Spleen (tissue), 11 donors: ENCODE measurements at regions not wholly inside any gene's neighbourhood (a gene's known extent, or its start where the extent isn't known, plus 50 kb on each side); places are given as distances from the start of the nearest gene placed in this dataset.

Source experiments
- DNase-seq: peaks from one replicate; pipeline ENCODE4 v3.0.0-alpha.2; 2020
- H3K27ac ChIP-seq, 8 donors: fragments of 200-600 bp; sonication (generic) in 7 of 8; 1 replicate in 4 of 8; 2 replicates in 4 of 8; pipeline versions ENCODE4 v1.5.0 to v1.8.0; 2016 to 2021; ENCODE audit warnings: inconsistent platforms in 4 of 8, mild to moderate bottlenecking in 4 of 8, moderate library complexity in 1 of 8
- H3K27me3 ChIP-seq, 7 donors: fragments of 200-600 bp; sonication (generic) in 6 of 7; replicated peaks in 1 of 7; 1 replicate in 4 of 7; 2 replicates in 3 of 7; pipeline versions ENCODE4 v1.5.0 to v1.8.0; 2016 to 2021; ENCODE audit warnings: inconsistent platforms in 3 of 7, mild to moderate bottlenecking in 1 of 7
- H3K36me3 ChIP-seq, 6 donors: fragments of 200-600 bp; sonication (generic) in 5 of 6; 1 replicate in 4 of 6; 2 replicates in 2 of 6; pipeline versions ENCODE4 v1.5.0 to v1.8.0; 2016 to 2021; ENCODE audit warnings: inconsistent platforms in 2 of 6
- H3K4me1 ChIP-seq, 6 donors: fragments of 200-600 bp; sonication (generic) in 5 of 6; 1 replicate in 3 of 6; 2 replicates in 3 of 6; pipeline versions ENCODE4 v1.5.0 to v1.8.0; 2016 to 2021; ENCODE audit warnings: inconsistent platforms in 3 of 6
- H3K4me3 ChIP-seq, 8 donors: fragments of 200-600 bp; sonication (generic) in 7 of 8; 1 replicate in 4 of 8; 2 replicates in 4 of 8; pipeline versions ENCODE4 v1.5.0 to v1.8.0; 2016 to 2021; ENCODE audit warnings: inconsistent platforms in 4 of 8, mild to moderate bottlenecking in 4 of 8, moderate library complexity in 2 of 8
- H3K9me3 ChIP-seq, 8 donors: fragments of 200-600 bp; sonication (generic) in 7 of 8; 1 replicate in 4 of 8; 2 replicates in 4 of 8; pipeline versions ENCODE4 v1.5.0 to v1.8.0; 2016 to 2021; ENCODE audit warnings: inconsistent platforms in 4 of 8
- CTCF ChIP-seq, 11 experiments: fragments of 200-600 bp in 7 of 11; fragments of 450-650 bp in 4 of 11; sonication (generic) in 4 of 11; IDR thresholded peaks in 8 of 11; conservative IDR thresholded peaks in 3 of 11; 1 replicate in 7 of 11; 2 replicates in 4 of 11; pipeline versions ENCODE4 v1.4.0 to v1.8.0; 2016 to 2021; ENCODE audit warnings: antibody characterized with exemption in 11 of 11, inconsistent platforms in 4 of 11, mild to moderate bottlenecking in 1 of 11
- POLR2A ChIP-seq, 3 donors: fragments of 450-650 bp; IDR thresholded peaks; one replicate each; pipeline ENCODE4 v1.5.1; 2017; ENCODE audit warnings: antibody characterized with exemption in 3 of 3, mild to moderate bottlenecking in 1 of 3
- POLR2AphosphoS5 ChIP-seq, 3 donors: sonication (generic); formaldehyde crosslinking; IDR thresholded peaks; one replicate each; pipeline ENCODE4 v1.5.1; 2017; ENCODE audit warnings: antibody characterized with exemption in 3 of 3
- WGBS, 5 donors: extraction: QIAGEN DNeasy Blood & Tissue Kit in 3 of 5; methylation state at CpG; one replicate each; pipeline versions ENCODE4 v1.1.5 to v1.1.7; 2013 to 2018; 5-methylcytosine and 5-hydroxymethylcytosine counted together
- intact Hi-C: fragments of 100-400 bp; cut with DNase I; formaldehyde crosslinking; loops from one replicate; pipeline ENCODE4 v1.15.0; 2023; ENCODE audit warnings: low total_unique reads
- donor health status: healthy with polysubstance abuse.
- donor health status: DM: no; HTN: no; CAD: no; lungs with moderate emphysema.
- donor health status: DM: no; HTN: no; CAD: no.
- donor health status: Bipolar disorder and iron deficiency.
- donor health status: healthy.
- donor health status: DM: no; HTN: no; CAD: no.
- donor health status: DM: yes; HTN: yes; CAD: no.

GRCh38 chr13:83183439-83184149, 698.7 kb downstream of the SLITRK1 start:
- DNase-seq: no peak
- H3K36me3 ChIP-seq: no peaks in the 10 kb centered on the region
- no peaks in the 10 kb centered on the region for H3K27me3 ChIP-seq
- H3K27ac ChIP-seq: no peak overlapping the region
- no peaks in the 10 kb centered on the region for H3K4me1 ChIP-seq
- H3K4me3 ChIP-seq: no peak overlapping the region
- WGBS, 5 donors: 83 to 92% (median 90%) methylated on average over 8 to 14 of the region's 14 CpGs
- H3K9me3 ChIP-seq: peaks cover 0 to 39% (median 24%) of the 10 kb centered on the region in 8 donors
- intact Hi-C loops: no loop called here
- TF ChIP-seq CTCF (IDR thresholded peaks at IDR 0.05 in 8 of 11, conservative IDR thresholded peaks at IDR 0.05 in 3 of 11): no peak
- TF ChIP-seq POLR2AphosphoS5 (IDR thresholded peaks at IDR 0.05): no peak
- TF ChIP-seq POLR2A (IDR thresholded peaks at IDR 0.05): no peak

- intact Hi-C loops: no loop called here
- no peak for DNase-seq
Measured at GRCh38 chr13:83182845-83183244, 699.4 kb downstream of the SLITRK1 start.

GRCh38 chr13:83178008-83178407, 704.3 kb downstream of the SLITRK1 start:
- no peak overlapping the region for H3K27ac ChIP-seq
- H3K36me3 ChIP-seq: no peaks in the 10 kb centered on the region
- intact Hi-C loops: no loop called here
- H3K9me3 ChIP-seq: peaks cover 0 to 9% (median 0%) of the 10 kb centered on the region in 8 donors
- H3K4me1 ChIP-seq: no peaks in the 10 kb centered on the region
- WGBS, 5 donors: 0 to 3% (median 0%) methylated on average over 1 of the region's 1 CpG
- no peaks in the 10 kb centered on the region for H3K27me3 ChIP-seq
- no peak for DNase-seq
- no peak for TF ChIP-seq CTCF (IDR thresholded peaks at IDR 0.05 in 8 of 11, conservative IDR thresholded peaks at IDR 0.05 in 3 of 11)
- no peak overlapping the region for H3K4me3 ChIP-seq

More at GRCh38 chr13:83182845-83183244, 699.4 kb downstream of the SLITRK1 start:
- TF ChIP-seq CTCF (IDR thresholded peaks at IDR 0.05 in 8 of 11, conservative IDR thresholded peaks at IDR 0.05 in 3 of 11) (no peak), POLR2A (IDR thresholded peaks at IDR 0.05) (no peak), POLR2AphosphoS5 (IDR thresholded peaks at IDR 0.05) (no peak)
- no peak overlapping the region for H3K4me3 ChIP-seq
- 80 to 85% (median 83%) methylated on average over 8 of the region's 8 CpGs for WGBS, 5 donors
- H3K4me1 ChIP-seq: no peaks in the 10 kb centered on the region
- H3K36me3 ChIP-seq: no peaks in the 10 kb centered on the region
- no peaks in the 10 kb centered on the region for H3K27me3 ChIP-seq
- no peak overlapping the region for H3K27ac ChIP-seq
- H3K9me3 ChIP-seq: peaks cover 0 to 32% (median 19%) of the 10 kb centered on the region in 8 donors

- no peak overlapping the region for H3K4me3 ChIP-seq
- H3K27ac ChIP-seq: no peak overlapping the region
Measured at GRCh38 chr13:83168590-83168989, 713.7 kb downstream of the SLITRK1 start.

More at GRCh38 chr13:83168590-83168989, 713.7 kb downstream of the SLITRK1 start:
- no peak for DNase-seq
- intact Hi-C loops: no loop called here
- no peaks in the 10 kb centered on the region for H3K36me3 ChIP-seq
- H3K4me1 ChIP-seq: no peaks in the 10 kb centered on the region
- H3K9me3 ChIP-seq: peaks cover 0 to 20% (median 3%) of the 10 kb centered on the region in 8 donors
- no peak for TF ChIP-seq POLR2A (IDR thresholded peaks at IDR 0.05)
- TF ChIP-seq CTCF (IDR thresholded peaks at IDR 0.05 in 8 of 11, conservative IDR thresholded peaks at IDR 0.05 in 3 of 11): no peak
- no peak for TF ChIP-seq POLR2AphosphoS5 (IDR thresholded peaks at IDR 0.05)
- H3K27me3 ChIP-seq: no peaks in the 10 kb centered on the region
- WGBS, 5 donors: 77 to 93% (median 83%) methylated on average over 1 of the region's 1 CpG
